IgD-negative memory B cell (primary cell): ENCODE measurements at regions not wholly inside any gene's neighbourhood (a gene's known extent, or its start where the extent isn't known, plus 50 kb on each side); places are given as distances from the start of the nearest gene placed in this dataset.

Experiments
- H3K27ac Mint-ChIP-seq, 3 donors: one replicate each; pipeline ENCODE4 v1.8.0; 2020 to 2022; ENCODE audit warnings: mild to moderate bottlenecking in 3 of 3, mixed read lengths in 3 of 3, moderate library complexity in 1 of 3
- H3K27me3 Mint-ChIP-seq: one replicate; pipeline ENCODE4 v1.8.0; 2021; ENCODE audit warnings: mixed read lengths
- H3K36me3 Mint-ChIP-seq: one replicate; pipeline ENCODE4 v1.8.0; 2020; ENCODE audit warnings: mild to moderate bottlenecking, mixed read lengths
- H3K4me1 Mint-ChIP-seq, 3 donors: one replicate each; pipeline ENCODE4 v1.8.0; 2020 to 2022; ENCODE audit warnings: mixed read lengths in 3 of 3, mild to moderate bottlenecking in 1 of 3
- H3K4me3 Mint-ChIP-seq, 4 donors: one replicate each; pipeline ENCODE4 v1.8.0; 2020 to 2022; ENCODE audit warnings: mild to moderate bottlenecking in 4 of 4, mixed read lengths in 4 of 4, moderate library complexity in 3 of 4
- H3K9me3 Mint-ChIP-seq, 3 donors: one replicate each; pipeline ENCODE4 v1.8.0; 2020 to 2021; ENCODE audit warnings: mixed read lengths in 3 of 3, mild to moderate bottlenecking in 1 of 3

DNA sequence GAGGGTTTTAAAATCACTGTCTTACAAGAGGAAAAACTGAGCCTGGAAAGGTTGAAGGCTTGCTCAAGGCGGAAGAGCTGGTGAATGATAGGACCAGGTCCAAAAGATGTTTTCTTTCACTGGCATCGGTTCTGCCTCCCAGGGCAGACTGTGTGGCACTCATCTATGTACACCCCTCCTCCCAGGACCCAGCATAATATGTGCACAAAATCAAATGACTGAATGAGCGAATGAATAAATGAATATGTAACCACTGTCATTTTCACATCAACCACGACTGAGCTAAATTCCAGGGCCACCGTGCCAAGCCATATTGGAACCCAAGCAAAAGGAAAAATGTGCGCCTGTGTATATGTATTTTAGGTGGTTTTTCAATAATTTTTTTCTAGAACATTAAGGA lies 99.3 kb upstream of the ZBTB40 start:
- Mint-ChIP-seq H3K4me3 (no peak overlapping the region), H3K36me3 (no peaks in the 10 kb centered on the region), H3K27me3 (peaks cover 53% of the 10 kb centered on the region), H3K27ac (no peak overlapping the region), H3K4me1 (peaks cover 0 to 6% (median 2%) of the 10 kb centered on the region in 3 donors), H3K9me3 (no peaks in the 10 kb centered on the region)

- H3K36me3 Mint-ChIP-seq = no peaks in the 10 kb centered on the region
- no peak overlapping the region for H3K27ac Mint-ChIP-seq
- H3K9me3 Mint-ChIP-seq = peaks cover 0 to under 1% (median 0%) of the 10 kb centered on the region in 3 donors
- peaks cover 56% of the 10 kb centered on the region for H3K27me3 Mint-ChIP-seq
- peaks cover 0 to 6% (median 2%) of the 10 kb centered on the region in 3 donors for H3K4me1 Mint-ChIP-seq
- H3K4me3 Mint-ChIP-seq = no peak overlapping the region
Measured at GRCh38 chr1:22352896-22353295, 98.8 kb upstream of the ZBTB40 start.

DNA sequence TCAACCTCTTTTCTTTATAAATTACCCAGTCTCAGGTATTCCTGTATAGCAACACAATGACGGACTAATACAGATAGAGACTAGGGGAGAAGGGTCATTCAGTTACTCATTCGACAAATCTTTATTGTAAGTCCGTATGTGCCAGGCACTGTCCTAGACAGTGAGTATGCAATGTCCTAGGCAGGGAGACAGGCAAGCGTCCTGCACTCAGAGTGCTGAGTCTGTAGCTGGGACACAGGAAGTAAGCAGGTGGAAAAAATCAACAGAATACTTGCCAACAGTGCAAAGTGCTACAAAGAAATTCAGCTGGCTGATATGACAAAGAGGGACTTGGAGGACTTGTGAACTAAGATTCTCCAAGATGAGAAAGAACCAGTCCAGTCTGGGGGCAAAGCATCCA lies 92.2 kb upstream of the ZBTB40 start:
- Mint-ChIP-seq H3K27me3 (peaks cover 32% of the 10 kb centered on the region), H3K4me1 (peaks cover 0 to 3% (median 1%) of the 10 kb centered on the region in 3 donors), H3K4me3 (no peak overlapping the region), H3K9me3 (peaks cover 0 to 4% (median 0%) of the 10 kb centered on the region in 3 donors), H3K27ac (peak overlapping the region in 1 of 3 donors; percentile 77), H3K36me3 (peaks cover 2% of the 10 kb centered on the region)

DNA sequence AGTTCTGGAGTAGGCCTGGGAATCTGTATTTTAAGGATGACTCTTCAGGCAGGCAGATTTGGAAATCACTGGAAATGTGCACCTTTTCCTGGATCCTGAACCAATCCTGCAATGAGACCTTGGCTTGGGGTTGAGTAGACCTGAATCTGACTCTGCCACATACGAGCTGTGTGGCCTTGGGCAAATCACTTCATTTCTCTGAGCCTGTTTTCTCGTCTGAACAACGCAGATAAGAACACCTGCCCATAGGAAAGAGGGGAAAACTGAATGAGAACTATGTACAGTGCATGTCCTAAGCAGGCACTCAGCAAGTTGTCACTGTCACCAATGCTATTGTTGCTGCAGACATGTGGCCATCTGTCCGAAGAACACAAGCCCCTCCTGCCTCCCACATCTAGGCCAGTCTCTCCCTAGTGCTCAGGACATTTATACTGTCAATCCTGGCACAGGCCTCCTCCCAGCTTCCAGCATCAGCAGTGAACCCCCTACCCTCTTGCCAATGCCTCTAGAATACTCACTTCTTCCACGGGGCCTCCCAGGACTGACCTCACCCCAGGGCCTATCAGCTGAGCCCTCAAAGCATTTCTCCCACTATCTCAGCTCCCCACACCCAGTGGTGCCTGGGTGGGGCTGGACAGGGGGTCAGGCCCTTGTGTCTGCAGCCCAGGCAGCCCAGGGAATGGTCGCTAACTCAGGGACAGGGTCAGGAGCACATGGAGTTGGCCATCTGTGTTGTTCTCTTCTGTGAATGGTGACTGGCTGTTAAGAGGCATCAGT lies 88.8 kb upstream of the ZBTB40 start:
- H3K27me3 Mint-ChIP-seq = peaks cover 20% of the 10 kb centered on the region
- H3K4me1 Mint-ChIP-seq = peaks cover 0 to 3% (median 1%) of the 10 kb centered on the region in 3 donors
- H3K27ac Mint-ChIP-seq = no peak overlapping the region
- H3K4me3 Mint-ChIP-seq = no peak overlapping the region
- H3K9me3 Mint-ChIP-seq = peaks cover 0 to 4% (median 0%) of the 10 kb centered on the region in 3 donors
- peaks cover 2% of the 10 kb centered on the region for H3K36me3 Mint-ChIP-seq

- Mint-ChIP-seq H3K27ac (no peak overlapping the region), H3K9me3 (no peaks in the 10 kb centered on the region), H3K4me3 (no peak overlapping the region), H3K36me3 (peaks cover 2% of the 10 kb centered on the region), H3K27me3 (peaks cover 18% of the 10 kb centered on the region), H3K4me1 (peaks cover 0 to 3% (median 1%) of the 10 kb centered on the region in 3 donors)
Measured at GRCh38 chr1:22363403-22364325, 88.0 kb upstream of the ZBTB40 start.

GRCh38 chr1:22364326-22364650 lies 87.4 kb upstream of the ZBTB40 start:
- H3K27me3 Mint-ChIP-seq = peaks cover 19% of the 10 kb centered on the region
- no peaks in the 10 kb centered on the region for H3K9me3 Mint-ChIP-seq

DNA sequence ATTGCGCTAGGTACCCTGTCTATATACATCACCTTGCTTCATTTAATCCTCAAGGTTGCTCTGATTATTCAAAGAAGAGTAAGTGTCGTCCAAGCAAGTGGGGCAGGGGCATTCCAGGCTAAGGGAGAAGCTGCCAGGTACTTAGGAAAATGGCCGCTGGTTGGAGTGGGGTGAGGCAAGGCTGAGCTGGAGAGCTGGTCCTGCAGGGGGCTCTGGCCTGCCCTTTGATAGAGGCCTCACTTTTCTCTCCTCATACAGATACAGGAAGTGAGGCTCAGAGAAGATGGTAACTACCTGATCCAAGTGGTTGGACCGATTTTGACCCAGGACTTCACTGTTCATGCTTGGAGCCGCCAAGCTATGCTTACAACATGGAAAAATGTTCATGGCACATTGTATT lies 86.9 kb upstream of the ZBTB40 start:
- no peaks in the 10 kb centered on the region for H3K9me3 Mint-ChIP-seq
- no peaks in the 10 kb centered on the region for H3K36me3 Mint-ChIP-seq
- peaks cover 0 to 3% (median 1%) of the 10 kb centered on the region in 3 donors for H3K4me1 Mint-ChIP-seq
- H3K4me3 Mint-ChIP-seq = no peak overlapping the region
- peaks cover 19% of the 10 kb centered on the region for H3K27me3 Mint-ChIP-seq
- H3K27ac Mint-ChIP-seq = no peak overlapping the region

More at GRCh38 chr1:22364326-22364650, 87.4 kb upstream of the ZBTB40 start:
- peaks cover 0 to 3% (median 1%) of the 10 kb centered on the region in 3 donors for H3K4me1 Mint-ChIP-seq
- peaks cover 2% of the 10 kb centered on the region for H3K36me3 Mint-ChIP-seq
- no peak overlapping the region for H3K4me3 Mint-ChIP-seq
- H3K27ac Mint-ChIP-seq = no peak overlapping the region

GRCh38 chr1:22365331-22366295 lies 86.0 kb upstream of the ZBTB40 start:
- Mint-ChIP-seq H3K36me3 (no peaks in the 10 kb centered on the region), H3K4me1 (peaks cover 0 to under 1% (median 0%) of the 10 kb centered on the region in 3 donors), H3K27me3 (peaks cover 19% of the 10 kb centered on the region), H3K9me3 (no peaks in the 10 kb centered on the region), H3K27ac (no peak overlapping the region), H3K4me3 (no peak overlapping the region)

DNA sequence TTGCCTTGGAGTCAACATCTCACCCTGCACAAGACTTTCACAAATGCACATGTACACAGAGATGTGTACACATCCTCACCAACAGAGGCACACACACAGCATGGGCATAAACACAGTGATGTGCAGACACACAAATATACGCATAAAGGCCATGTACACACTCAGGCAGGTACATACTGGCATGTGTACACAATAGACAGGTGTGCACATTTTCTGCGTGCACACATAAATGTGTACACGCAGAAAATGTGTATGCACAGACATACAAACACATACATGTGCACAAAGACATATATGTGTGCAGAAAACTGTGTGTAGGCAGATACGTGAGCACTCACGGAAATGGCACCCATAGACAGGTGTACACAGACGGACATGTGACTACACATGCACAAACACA lies 85.3 kb upstream of the ZBTB40 start:
- H3K4me1 Mint-ChIP-seq = no peaks in the 10 kb centered on the region
- no peak overlapping the region for H3K4me3 Mint-ChIP-seq
- peaks cover 19% of the 10 kb centered on the region for H3K27me3 Mint-ChIP-seq
- no peaks in the 10 kb centered on the region for H3K36me3 Mint-ChIP-seq
- H3K9me3 Mint-ChIP-seq = no peaks in the 10 kb centered on the region
- no peak overlapping the region for H3K27ac Mint-ChIP-seq

GRCh38 chr1:22368125-22368524 lies 83.5 kb upstream of the ZBTB40 start:
- Mint-ChIP-seq H3K4me1 (no peaks in the 10 kb centered on the region), H3K36me3 (no peaks in the 10 kb centered on the region), H3K4me3 (no peak overlapping the region), H3K9me3 (no peaks in the 10 kb centered on the region), H3K27me3 (peaks cover 21% of the 10 kb centered on the region), H3K27ac (no peak overlapping the region)

DNA sequence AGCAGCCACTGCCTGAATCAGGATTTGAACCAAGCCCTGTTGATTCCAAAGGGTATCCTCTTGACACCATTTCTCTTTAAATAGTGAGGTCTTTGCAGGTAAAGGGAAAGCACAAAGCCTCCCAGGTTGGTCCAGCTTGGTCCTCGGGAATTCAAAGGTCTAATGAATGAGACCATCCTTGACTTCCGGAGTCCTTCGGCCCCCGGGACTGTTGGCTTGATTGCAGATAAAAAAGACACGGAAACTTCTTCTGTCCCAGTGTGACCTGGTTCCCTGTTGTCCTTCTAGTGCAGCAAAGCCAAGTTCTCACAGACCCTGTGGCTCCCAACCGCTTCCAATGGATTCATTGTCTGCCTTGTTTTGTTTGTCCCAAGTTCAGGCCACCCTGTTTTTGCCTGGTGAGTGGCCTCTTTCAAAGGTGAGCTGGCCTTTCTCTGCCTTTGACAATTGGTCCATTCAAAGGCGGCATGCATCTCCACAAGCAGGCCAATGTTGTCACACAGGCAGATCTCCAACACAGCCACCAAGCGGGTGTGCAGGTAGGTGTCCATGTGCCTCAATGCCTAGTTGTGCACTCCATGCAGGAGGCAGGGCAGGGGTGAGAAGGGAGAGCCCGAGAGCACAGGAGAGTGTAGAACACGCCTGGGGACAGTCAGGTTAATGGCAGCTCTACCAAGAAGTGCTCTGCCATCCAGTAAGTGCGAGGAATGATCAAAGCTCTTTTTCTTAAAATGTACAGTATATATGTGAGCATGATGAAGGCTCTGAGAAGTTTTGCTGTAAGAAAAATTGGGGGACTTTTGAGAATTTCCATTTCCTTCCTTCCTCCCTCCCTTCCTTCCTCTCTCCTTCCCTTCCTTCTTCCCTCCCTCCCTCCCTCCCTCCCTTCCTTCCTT lies 82.1 kb upstream of the ZBTB40 start:
- Mint-ChIP-seq H3K4me1 (no peaks in the 10 kb centered on the region), H3K27ac (peak overlapping the region in 1 of 3 donors; percentile 19), H3K27me3 (peaks cover 16% of the 10 kb centered on the region), H3K4me3 (no peak overlapping the region), H3K36me3 (no peaks in the 10 kb centered on the region), H3K9me3 (no peaks in the 10 kb centered on the region)

DNA sequence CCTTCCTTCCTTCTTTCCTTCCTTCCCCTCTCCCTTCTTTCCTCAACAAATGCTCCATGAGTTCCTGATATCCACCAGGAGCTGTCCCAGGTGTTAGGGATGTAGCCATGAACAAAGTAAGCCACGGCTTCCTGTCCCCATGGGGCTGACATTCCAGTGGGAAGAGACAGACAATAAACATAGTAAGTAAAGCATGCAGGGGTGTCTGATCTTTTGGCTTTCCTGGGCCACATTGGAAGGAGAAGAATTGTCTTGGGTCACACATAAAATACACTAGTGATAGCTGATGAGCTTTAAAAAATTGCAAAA lies 81.5 kb upstream of the ZBTB40 start:
- Mint-ChIP-seq H3K36me3 (no peaks in the 10 kb centered on the region), H3K27ac (no peak overlapping the region), H3K4me1 (no peaks in the 10 kb centered on the region), H3K9me3 (no peaks in the 10 kb centered on the region), H3K27me3 (peaks cover 16% of the 10 kb centered on the region), H3K4me3 (no peak overlapping the region)

DNA sequence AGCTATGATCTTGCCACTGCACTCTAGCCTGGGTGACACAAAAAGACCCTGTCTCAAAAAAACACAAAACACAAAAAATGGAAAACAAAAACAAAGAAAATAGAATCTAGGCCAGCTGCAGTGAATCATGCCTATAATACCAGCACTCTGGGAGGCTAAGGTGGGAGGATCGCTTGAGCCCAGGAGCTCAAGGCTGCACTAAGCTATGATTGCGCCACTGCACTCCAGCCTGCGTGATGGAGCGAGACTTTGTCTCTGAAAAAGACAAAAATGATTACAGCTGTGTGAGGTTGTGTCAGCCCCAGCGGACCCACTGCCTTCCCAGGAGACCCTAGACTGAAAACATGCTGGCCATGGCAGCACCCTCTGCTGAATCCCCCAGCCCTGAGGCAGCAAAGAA lies 80.2 kb upstream of the ZBTB40 start:
- no peak overlapping the region for H3K27ac Mint-ChIP-seq
- H3K4me3 Mint-ChIP-seq = no peak overlapping the region
- H3K9me3 Mint-ChIP-seq = no peaks in the 10 kb centered on the region
- peaks cover 10% of the 10 kb centered on the region for H3K27me3 Mint-ChIP-seq
- no peaks in the 10 kb centered on the region for H3K36me3 Mint-ChIP-seq
- H3K4me1 Mint-ChIP-seq = no peaks in the 10 kb centered on the region

GRCh38 chr1:22373252-22373651 lies 78.4 kb upstream of the ZBTB40 start:
- peaks cover 6% of the 10 kb centered on the region for H3K27me3 Mint-ChIP-seq
- no peak overlapping the region for H3K4me3 Mint-ChIP-seq
- no peaks in the 10 kb centered on the region for H3K4me1 Mint-ChIP-seq
- no peaks in the 10 kb centered on the region for H3K9me3 Mint-ChIP-seq
- H3K36me3 Mint-ChIP-seq = no peaks in the 10 kb centered on the region
- H3K27ac Mint-ChIP-seq = no peak overlapping the region
